Hippocampal formation (tissue), 2 donors: ENCODE measurements at regions not wholly inside any gene's neighbourhood (a gene's known extent, or its start where the extent isn't known, plus 50 kb on each side); places are given as distances from the start of the nearest gene placed in this dataset.

Source experiments
- DNase-seq, 2 donors: peaks; one replicate each; lab custom pipeline; 2025; lab: John Stamatoyannopoulos, UW

- DNase-seq, result no peak
Measured at GRCh38 chr12:70154960-70155589, 88.2 kb upstream of the CNOT2 start.

GRCh38 chr12:70157099-70157498, 86.1 kb upstream of the CNOT2 start:
- DNase-seq, result no peak

- no peak for DNase-seq
Measured at GRCh38 chr12:70165450-70165849, 77.8 kb upstream of the CNOT2 start.

GRCh38 chr12:70176290-70176689, 66.9 kb upstream of the CNOT2 start:
- no peak for DNase-seq

- DNase-seq, result no peak
Measured at GRCh38 chr12:70177631-70178030, 65.6 kb upstream of the CNOT2 start.

GRCh38 chr12:70178038-70178437, 65.2 kb upstream of the CNOT2 start:
- DNase-seq, result peak in 1 of 2 donors; percentile 90

- peak; percentile 35 to 69 for DNase-seq
Measured at GRCh38 chr12:70180130-70180529, 63.1 kb upstream of the CNOT2 start.

- no peak for DNase-seq
Measured at GRCh38 chr12:70185301-70185700, 57.9 kb upstream of the CNOT2 start.

GRCh38 chr12:70186436-70186835, 56.8 kb upstream of the CNOT2 start:
- DNase-seq, result no peak

GRCh38 chr12:70190262-70191010, 52.8 kb upstream of the CNOT2 start:
- no peak for DNase-seq
